ENCODE measurements at regions not wholly inside any gene's neighbourhood (a gene's known extent, or its start where the extent isn't known, plus 50 kb on each side); places are given as distances from the start of the nearest gene placed in this dataset.
"Not testable (repeated sequence)": the region's sequence is repeated elsewhere in the genome, so short reads cannot be mapped to it uniquely, and the experiment has no call there.

- DNase-seq: no peak
These were observed 655.2 kb upstream of the FAM174A start for GRCh38 chr5:99879791-99880511.

DNA sequence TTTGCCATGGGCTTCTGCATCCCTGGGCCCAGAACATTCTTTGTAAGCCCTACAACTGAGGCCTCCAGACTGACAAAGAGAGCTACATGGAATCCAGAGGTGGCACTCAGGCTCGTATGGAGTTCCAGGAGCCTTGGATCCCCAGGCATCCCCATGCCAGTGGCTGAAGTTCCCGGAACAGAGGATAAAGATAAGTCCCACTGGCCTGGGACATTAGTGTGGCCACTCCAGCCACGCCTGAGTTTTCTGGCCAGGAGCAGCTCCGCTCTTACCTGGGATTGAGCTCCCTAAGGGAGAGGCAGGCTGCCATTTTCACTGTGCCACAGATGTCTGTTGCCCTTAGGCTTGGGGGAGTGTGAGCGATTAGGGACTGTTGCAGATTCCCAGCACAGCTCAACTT is 656.3 kb upstream of the FAM174A start:
- DNase-seq: no peak

- DNase-seq: no peak
These were observed 668.4 kb upstream of the FAM174A start for GRCh38 chr5:99866740-99867139.

DNA sequence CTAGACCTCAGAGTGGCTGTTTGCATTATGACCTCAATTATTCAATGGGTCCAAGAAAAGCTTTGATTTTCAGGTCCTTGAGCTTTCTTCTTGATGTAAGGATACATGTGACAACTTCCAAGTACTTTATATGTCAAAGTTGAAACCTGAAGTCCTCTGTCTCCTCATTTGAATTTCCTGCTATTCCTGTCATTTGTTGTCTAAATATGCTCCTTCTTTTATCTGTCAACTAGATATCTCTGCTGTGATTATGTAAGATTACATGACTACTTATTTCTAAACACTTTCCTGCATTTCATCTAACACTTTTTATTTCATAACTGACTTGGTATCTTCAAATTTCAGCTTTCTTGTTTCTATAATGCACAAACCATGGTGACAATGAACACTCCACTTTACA is 670.0 kb upstream of the FAM174A start:
- DNase-seq: no peak

DNA sequence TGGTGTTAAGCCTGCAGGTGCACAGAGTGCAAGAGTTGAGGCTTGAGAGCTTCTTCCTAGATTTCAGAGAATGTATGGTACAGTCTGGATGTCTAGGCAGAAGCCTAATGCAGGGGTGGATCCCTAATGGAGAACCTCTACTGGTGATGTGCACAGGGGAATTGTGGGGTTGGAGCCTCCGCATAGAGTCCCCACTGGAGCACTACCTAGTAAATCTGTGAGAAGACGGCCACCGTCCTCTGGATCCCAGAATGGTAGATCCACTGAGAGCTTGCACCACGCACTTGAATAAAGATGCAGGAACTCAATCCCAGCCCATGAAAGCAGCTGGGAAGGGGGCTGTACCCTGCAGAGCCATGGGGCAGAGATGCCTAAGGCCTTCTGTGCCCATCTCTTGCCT is 699.4 kb upstream of the FAM174A start:
- no peak for DNase-seq

DNA sequence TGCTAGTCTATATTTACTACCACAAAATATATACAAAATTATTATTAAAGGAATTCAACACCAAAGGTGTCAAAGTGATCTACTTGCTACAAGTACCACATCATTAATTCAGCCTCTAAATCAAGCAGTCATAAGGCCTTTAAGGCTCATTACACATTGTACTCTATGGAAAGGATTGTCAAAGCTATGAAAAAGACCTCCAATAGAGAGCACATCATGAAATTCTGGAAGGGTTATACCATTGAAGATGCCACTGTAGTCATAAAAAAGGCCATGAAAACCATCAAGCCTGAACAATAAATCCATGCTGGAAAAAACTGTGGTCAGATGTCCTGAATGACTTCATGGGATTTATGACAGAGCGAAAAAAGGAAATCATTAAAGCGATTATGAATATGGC is 708.0 kb upstream of the FAM174A start:
- no peak for DNase-seq

GRCh38 chr5:99817796-99818195 is 717.4 kb upstream of the FAM174A start:
- no peak for DNase-seq

GRCh38 chr5:99814321-99815063 is 720.7 kb upstream of the FAM174A start:
- no peak for DNase-seq

GRCh38 chr5:99808657-99809230 is 726.4 kb upstream of the FAM174A start:
- DNase-seq: no peak

- no peak for DNase-seq
These were observed 727.8 kb upstream of the FAM174A start for GRCh38 chr5:99807346-99807745.

DNA sequence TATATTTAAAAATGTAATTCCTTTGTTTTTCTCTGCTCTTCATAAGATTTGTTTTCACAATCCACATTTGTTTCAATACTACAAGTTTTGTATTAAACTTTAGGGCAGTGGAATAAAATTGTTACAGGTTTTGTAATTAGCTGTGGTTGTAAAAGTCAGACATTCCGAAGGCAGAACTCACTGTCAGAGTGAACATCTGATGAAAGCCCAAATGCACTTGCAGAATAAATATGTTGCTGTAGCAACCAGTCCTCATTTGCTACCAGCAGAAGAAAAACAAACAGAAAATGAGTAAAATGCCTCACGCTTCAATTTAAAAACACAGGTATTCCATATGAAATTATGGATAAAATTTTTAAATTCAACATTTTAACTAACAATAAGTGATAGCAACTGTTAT is 740.1 kb upstream of the FAM174A start:
- no peak for DNase-seq

DNA sequence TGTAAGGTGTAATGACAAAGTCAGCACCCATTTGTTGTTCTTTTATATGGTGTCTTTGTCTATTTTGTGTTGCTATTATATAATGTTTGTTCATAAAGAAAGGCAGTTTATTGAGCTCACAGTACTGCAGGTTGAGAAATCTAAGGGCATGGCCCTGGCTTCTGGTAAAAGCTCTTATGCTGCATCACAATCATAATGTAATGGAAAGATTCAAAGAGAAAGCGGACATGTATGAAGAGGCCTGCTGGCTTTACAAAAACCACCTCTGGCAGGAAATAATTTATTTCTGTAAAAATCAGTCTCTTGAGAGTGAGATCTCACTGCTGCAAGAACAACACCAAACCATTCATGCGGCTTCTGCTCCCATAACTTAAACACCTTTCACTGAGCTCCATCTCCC is 746.7 kb upstream of the FAM174A start:
- no peak for DNase-seq

DNA sequence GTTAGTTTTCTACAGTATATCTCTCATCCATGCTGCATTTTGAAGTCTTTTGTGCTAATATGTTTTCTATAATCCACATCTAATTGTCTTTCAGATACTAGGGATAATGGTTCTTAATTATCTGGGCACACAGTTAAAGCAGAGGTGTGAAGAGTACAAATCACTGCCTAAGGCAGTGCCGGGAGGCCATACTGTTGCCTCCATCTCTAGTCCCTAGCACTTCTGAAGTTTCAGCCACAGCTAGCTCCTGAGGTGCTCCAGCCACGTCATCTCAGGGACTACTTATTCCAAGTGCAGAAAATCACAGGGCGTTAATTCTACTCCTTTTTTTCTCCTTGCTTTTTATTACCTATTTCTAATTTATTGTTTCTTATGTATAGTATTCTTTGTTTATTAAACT is 760.0 kb upstream of the FAM174A start:
- no peak for DNase-seq

GRCh38 chr5:99773290-99773689 is 761.9 kb upstream of the FAM174A start:
- DNase-seq: no peak

DNA sequence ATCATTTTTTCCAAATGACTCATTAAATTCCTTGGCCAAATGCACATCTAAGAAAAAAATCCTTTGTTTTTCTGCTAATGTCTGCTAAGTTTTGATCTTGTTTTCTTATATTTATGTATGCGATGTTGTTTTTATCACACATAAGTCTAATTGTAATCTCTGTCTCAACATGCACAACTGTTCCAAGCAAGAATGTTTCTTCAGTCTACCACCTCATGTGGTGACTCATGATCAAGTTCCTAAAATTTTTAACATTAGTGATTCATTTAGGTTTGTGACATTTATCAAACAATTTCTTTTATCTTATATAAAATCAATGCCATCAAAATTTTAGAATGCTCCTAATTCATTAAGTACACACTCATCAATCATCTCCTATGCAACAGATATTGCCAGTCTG is 763.9 kb upstream of the FAM174A start:
- DNase-seq: no peak

DNA sequence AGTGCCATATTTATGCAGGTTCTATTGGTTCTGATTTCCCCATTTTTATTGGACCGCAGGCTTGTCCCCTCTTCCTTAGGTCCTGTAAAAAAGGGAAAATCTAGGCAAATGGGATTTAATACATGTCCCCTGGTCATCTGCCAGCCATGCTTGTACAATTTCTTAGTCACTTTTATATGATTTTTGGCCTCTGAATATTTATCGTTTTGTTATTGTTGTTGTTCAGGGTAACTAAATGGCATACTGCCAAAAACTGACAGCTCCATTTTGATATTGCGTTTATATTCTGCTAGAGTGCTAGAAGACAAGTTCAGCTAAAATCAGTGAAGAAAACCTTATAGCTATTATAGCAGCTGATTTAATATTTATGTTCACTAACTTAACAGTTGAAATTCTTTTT is 770.2 kb upstream of the FAM174A start:
- DNase-seq: no peak

GRCh38 chr5:99763021-99763774 is 772.0 kb upstream of the FAM174A start:
- no peak for DNase-seq

DNA sequence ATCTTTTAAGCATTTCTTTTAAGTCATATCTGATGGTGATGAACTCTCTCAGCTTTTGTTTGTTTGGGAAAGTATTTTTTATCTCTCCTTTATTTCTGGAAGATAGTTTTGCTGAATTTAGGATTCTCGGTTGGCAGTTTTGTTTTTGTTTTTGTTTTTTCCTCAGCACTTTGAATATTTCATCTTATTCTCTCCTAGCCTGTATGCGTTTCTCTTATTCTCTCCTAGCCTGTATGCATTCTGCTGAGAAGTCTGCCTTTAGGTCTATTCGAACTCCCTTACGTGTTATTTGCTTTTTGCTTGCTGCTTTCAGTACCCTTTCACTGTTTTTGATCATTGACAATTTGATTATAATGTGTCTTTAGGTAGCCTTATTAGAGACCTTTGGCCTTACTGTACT is 787.8 kb upstream of the FAM174A start:
- no peak for DNase-seq

GRCh38 chr5:99733146-99733545 is 802.0 kb upstream of the FAM174A start:
- DNase-seq: not testable (repeated sequence)

DNA sequence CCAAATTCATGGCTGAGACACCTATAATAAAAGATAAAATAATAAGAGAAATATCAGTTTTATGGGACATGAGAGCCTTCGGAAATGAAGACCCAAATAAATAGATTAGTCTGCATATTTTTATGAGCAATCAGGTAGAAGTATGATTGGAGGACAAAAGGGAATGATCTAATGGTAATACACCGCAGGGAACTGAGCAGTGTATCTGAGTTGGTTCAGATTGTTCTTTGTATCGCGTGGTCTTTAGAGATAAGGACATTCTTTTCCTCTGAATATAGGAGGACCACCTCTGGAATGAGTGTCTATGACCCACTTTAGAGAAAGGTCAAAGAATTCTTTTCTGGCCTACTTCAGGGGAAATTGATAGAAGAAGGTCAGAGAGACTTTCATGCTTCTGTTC is 801.8 kb upstream of the CHD1 start:
- DNase-seq: not testable (repeated sequence)

DNA sequence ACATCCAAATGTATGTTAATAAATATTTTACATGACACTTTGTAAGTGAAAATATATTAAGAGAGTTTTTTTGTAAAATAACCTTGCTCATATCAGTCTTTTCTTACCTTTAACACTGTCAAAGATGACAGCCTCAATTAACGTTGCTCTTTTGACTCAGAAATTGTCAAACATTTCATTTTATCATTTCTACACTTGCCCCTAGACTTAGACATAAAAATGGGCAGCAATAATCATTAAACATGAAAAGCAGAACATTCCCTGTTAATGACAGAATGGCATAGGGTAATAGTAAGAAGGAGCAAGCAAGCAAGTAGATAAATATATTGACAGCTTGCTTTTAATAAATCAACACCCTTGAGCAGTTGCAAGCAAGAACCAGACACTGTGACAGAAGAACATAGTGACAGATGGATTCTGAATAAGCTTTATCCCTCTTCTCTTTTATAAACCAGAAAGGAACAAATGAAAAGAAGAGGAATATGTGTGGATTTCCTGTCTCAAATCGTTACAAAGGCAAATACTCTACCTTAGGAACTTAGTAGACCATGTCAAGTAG is 796.0 kb upstream of the CHD1 start:
- no peak for DNase-seq

DNA sequence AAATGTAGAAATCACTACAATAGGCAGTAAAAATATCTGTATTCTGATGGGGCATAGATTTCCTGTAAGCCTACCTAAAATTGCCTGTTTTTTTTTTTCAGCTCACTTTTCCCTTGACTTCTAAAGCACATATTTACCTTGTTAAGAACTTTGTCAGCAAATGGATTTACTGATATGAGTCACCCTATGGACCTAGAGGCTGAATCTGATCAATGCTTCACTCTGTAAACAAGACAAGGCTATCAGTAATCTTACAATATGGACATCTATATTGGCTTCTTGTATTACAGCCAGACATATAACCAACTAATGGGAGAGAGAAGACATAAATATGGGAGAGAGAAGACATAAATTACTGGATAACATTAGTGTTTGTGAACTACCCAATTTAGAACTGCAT is 792.7 kb upstream of the CHD1 start:
- DNase-seq: no peak

DNA sequence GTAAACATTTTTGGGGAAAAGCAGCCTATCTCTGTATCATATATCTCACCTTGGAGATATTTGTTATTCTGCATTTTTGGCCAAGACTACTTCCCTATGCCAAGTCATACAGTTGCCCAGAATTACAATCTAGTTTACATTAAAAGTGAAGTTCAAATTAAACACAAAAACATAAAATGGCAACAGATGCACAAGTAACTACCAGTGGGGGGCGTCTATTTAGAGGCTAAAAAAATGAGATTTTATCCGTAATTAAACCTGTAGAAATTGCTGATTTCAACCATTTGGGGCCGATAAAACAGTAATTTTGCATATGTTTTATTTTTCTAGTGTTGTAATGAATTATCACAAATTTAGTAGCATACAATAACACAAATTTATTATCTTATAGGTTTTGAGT is 787.1 kb upstream of the CHD1 start:
- DNase-seq: no peak
